Keratinocyte (primary cell): ENCODE measurements at regions not wholly inside any gene's neighbourhood (a gene's known extent, or its start where the extent isn't known, plus 50 kb on each side); places are given as distances from the start of the nearest gene placed in this dataset.

Experiments
- DNase-seq: peaks from one replicate; pipeline ENCODE4 v3.0.0-alpha.2; 2011; ENCODE audit warnings: low read depth, missing footprints, low spot score
- FAIRE-seq: peaks from 2 replicates; lab custom pipeline; 2011; peaks lifted over from hg19 to GRCh38; lab: Jason Lieb, UNC
- H2AFZ ChIP-seq: 2 replicates; pipeline ENCODE4 v1.6.0; 2012; ENCODE audit warnings: low read length, control low read depth, inconsistent platforms; ENCODE audit not compliant: control insufficient read depth
- H3K27ac ChIP-seq: 2 replicates; pipeline ENCODE4 v1.5.1; 2011; ENCODE audit warnings: low read length; ENCODE audit not compliant: control insufficient read depth, insufficient read depth
- H3K27me3 ChIP-seq: 3 replicates; pipeline ENCODE4 v1.6.0; 2011; ENCODE audit warnings: low read length; ENCODE audit not compliant: control insufficient read depth, insufficient read depth; ENCODE audit errors: extremely low read depth
- H3K36me3 ChIP-seq, 2 experiments: 2 replicates in 1 of 2; 3 replicates in 1 of 2; pipeline ENCODE4 v1.5.1; 2011; ENCODE audit warnings: low read length in 2 of 2, mild to moderate bottlenecking in 1 of 2; ENCODE audit not compliant: control insufficient read depth in 2 of 2, insufficient read depth in 2 of 2; ENCODE audit errors: extremely low read depth in 1 of 2
- H3K4me1 ChIP-seq: 3 replicates; pipeline ENCODE4 v1.5.1; 2011; ENCODE audit warnings: low read length; ENCODE audit not compliant: control insufficient read depth, insufficient read depth; ENCODE audit errors: extremely low read depth
- H3K4me2 ChIP-seq: 3 replicates; pipeline ENCODE4 v1.6.0; 2011; ENCODE audit warnings: low read depth, low read length; ENCODE audit not compliant: control insufficient read depth, insufficient read depth; ENCODE audit errors: extremely low read depth
- H3K4me3 ChIP-seq, 3 experiments: fragments of 200-600 bp in 1 of 3; sonication (generic) in 1 of 3; 2 replicates in 2 of 3; 3 replicates in 1 of 3; pipeline ENCODE4 v1.5.1; 2011 to 2016; ENCODE audit warnings: low read length in 3 of 3, mild to moderate bottlenecking in 3 of 3, control low read depth in 2 of 3, inconsistent platforms in 1 of 3, low read depth in 1 of 3, mixed read lengths in 1 of 3, mixed run types in 1 of 3, moderate library complexity in 1 of 3; ENCODE audit not compliant: control insufficient read depth in 2 of 3, insufficient read depth in 2 of 3; ENCODE audit errors: extremely low read depth in 1 of 3
- H3K79me2 ChIP-seq: 2 replicates; pipeline ENCODE4 v1.6.0; 2012; ENCODE audit warnings: low read length; ENCODE audit not compliant: control insufficient read depth, insufficient read depth
- H3K9ac ChIP-seq: 3 replicates; pipeline ENCODE4 v1.6.0; 2011; ENCODE audit warnings: low read length; ENCODE audit not compliant: control insufficient read depth, insufficient read depth; ENCODE audit errors: extremely low read depth
- H3K9me1 ChIP-seq: 3 replicates; pipeline ENCODE4 v1.6.0; 2011; ENCODE audit warnings: low read length; ENCODE audit not compliant: control insufficient read depth, insufficient read depth; ENCODE audit errors: extremely low read depth
- H3K9me3 ChIP-seq: 2 replicates; pipeline ENCODE4 v1.5.1; 2012; ENCODE audit warnings: low read depth, low read length; ENCODE audit not compliant: control insufficient read depth
- H4K20me1 ChIP-seq: 3 replicates; pipeline ENCODE4 v1.6.0; 2011; ENCODE audit warnings: low read length; ENCODE audit not compliant: control insufficient read depth, insufficient read depth; ENCODE audit errors: extremely low read depth
- EZH2 ChIP-seq: IDR thresholded peaks from one replicate; pipeline ENCODE4 v1.6.1; 2012; ENCODE audit warnings: inconsistent platforms, mild to moderate bottlenecking, low read length, moderate library complexity
- dilution Hi-C: fragments of 300-500 bp; cut with MboI; formaldehyde crosslinking; loops from one replicate; pipeline ENCODE4 v1.7.0; 2020; ENCODE audit warnings: low sequenced_read_pairs; ENCODE audit not compliant: extremely low pct_ligation_motif_present
- TF ChIP-seq, protein P1 (sequence below), 3 experiments: IDR thresholded peaks in 1 of 3; conservative IDR thresholded peaks in 1 of 3; optimal IDR thresholded peaks in 1 of 3; 2 replicates in 2 of 3; 3 replicates in 1 of 3; pipeline versions ENCODE3 to v1.5.1; 2011; ENCODE audit warnings: low read length in 3 of 3, mild to moderate bottlenecking in 3 of 3, moderate library complexity in 2 of 3, control low read depth in 1 of 3, inconsistent platforms in 1 of 3; ENCODE audit not compliant: insufficient read depth in 2 of 3; ENCODE audit errors: extremely low read depth in 1 of 3

DNA sequence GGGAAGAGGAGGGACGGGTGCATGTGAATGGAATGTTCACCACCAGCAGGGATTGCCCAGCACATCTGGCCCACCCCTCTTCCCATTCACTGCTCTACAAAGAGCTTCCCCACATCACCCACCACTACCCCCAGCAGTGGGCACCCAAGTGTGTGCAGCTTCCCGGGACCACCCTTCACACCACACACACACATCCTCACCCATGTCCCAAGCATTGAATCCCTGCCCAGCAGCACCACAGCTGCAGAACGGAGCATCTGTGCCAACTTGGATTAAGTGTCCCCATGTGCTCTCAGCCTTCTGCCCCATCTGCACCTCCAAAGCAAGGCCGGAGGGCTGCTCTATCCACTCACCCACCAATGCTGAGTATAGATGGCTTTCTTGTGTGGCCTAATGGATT lies 141.4 kb downstream of the PSMG1 start:
- Histone ChIP-seq H3K4me1 (peaks cover 14% of the 10 kb centered on the region), H3K27ac (no peak overlapping the region), H3K9me3 (no peaks in the 10 kb centered on the region), H3K9ac (no peak overlapping the region), H3K79me2 (no peaks in the 10 kb centered on the region), H4K20me1 (no peaks in the 10 kb centered on the region), H2AFZ (no peak overlapping the region), H3K9me1 (no peaks in the 10 kb centered on the region), H3K36me3 (no peaks in the 10 kb centered on the region), H3K27me3 (no peaks in the 10 kb centered on the region), H3K4me2 (no peak overlapping the region), H3K4me3 (no peak overlapping the region)
- TF ChIP-seq EZH2, result no peak
- TF ChIP-seq, protein P1, sequence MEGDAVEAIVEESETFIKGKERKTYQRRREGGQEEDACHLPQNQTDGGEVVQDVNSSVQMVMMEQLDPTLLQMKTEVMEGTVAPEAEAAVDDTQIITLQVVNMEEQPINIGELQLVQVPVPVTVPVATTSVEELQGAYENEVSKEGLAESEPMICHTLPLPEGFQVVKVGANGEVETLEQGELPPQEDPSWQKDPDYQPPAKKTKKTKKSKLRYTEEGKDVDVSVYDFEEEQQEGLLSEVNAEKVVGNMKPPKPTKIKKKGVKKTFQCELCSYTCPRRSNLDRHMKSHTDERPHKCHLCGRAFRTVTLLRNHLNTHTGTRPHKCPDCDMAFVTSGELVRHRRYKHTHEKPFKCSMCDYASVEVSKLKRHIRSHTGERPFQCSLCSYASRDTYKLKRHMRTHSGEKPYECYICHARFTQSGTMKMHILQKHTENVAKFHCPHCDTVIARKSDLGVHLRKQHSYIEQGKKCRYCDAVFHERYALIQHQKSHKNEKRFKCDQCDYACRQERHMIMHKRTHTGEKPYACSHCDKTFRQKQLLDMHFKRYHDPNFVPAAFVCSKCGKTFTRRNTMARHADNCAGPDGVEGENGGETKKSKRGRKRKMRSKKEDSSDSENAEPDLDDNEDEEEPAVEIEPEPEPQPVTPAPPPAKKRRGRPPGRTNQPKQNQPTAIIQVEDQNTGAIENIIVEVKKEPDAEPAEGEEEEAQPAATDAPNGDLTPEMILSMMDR (optimal IDR thresholded peaks at IDR 0.05 in 1 of 3, IDR thresholded peaks at IDR 0.05 in 1 of 3, conservative IDR thresholded peaks at IDR 0.05 in 1 of 3; ENCODE audit: extremely low read depth in 1 of 3, insufficient read depth in 2 of 3, low read length in 3 of 3), result no peak
- no peak for DNase-seq
- FAIRE-seq, result no peak
- dilution Hi-C loops, result no loop called here

DNA sequence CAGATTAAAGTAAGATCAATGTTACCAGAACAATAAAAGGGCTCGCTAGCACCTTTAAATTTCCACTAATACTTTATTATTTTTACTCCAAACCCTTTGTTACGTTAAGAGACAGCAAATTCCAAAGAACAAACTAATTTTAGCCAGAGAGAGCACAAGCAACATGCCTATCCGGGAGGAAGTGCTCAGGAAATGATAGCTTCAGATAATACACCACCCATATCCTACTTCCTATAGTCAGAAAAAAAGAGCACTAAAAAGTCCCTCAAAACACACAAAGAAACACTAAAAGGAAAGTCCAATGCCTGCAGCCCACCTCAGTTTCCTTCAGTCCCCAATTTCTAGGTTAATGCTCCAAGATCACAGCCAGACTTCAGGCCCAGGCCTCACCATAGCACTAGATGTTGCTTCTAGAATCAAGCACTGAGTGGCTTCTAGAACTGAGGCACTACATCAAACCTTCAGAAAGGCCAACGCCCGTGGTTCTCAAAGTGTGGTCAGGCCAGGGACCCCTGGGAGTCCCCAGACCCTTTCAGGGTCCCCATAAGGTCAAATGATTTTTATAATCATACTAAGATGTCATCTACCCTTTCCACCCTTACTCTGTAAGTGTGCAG lies 142.6 kb downstream of the PSMG1 start:
- dilution Hi-C loops, result no loop called here
- H3K9ac ChIP-seq, result no peak overlapping the region
- no peak overlapping the region for H3K4me2 ChIP-seq
- no peaks in the 10 kb centered on the region for H3K79me2 ChIP-seq
- H3K27me3 ChIP-seq, result no peaks in the 10 kb centered on the region
- TF ChIP-seq, protein P1 (optimal IDR thresholded peaks at IDR 0.05 in 1 of 3, IDR thresholded peaks at IDR 0.05 in 1 of 3, conservative IDR thresholded peaks at IDR 0.05 in 1 of 3; ENCODE audit: extremely low read depth in 1 of 3, insufficient read depth in 2 of 3, low read length in 3 of 3), result no peak
- TF ChIP-seq EZH2, result no peak
- no peaks in the 10 kb centered on the region for H4K20me1 ChIP-seq
- H3K9me3 ChIP-seq, result no peaks in the 10 kb centered on the region
- H3K4me1 ChIP-seq, result peaks cover 5% of the 10 kb centered on the region
- no peak overlapping the region for H2AFZ ChIP-seq
- no peak overlapping the region for H3K27ac ChIP-seq
- H3K36me3 ChIP-seq, result no peaks in the 10 kb centered on the region
- FAIRE-seq (no peak), DNase-seq (no peak)
- no peak overlapping the region for H3K4me3 ChIP-seq
- H3K9me1 ChIP-seq, result no peaks in the 10 kb centered on the region
